Tibial artery (tissue), 4 donors: ENCODE measurements at regions not wholly inside any gene's neighbourhood (a gene's known extent, or its start where the extent isn't known, plus 50 kb on each side); places are given as distances from the start of the nearest gene placed in this dataset.

Experiments
- DNase-seq, 2 donors: peaks; one replicate each; pipeline ENCODE4 v3.0.0-alpha.2; 2019
- H3K27ac ChIP-seq, 2 donors: fragments of 200-600 bp; sonication (generic) in 1 of 2; 1 replicate in 1 of 2; 2 replicates in 1 of 2; pipeline ENCODE4 v1.5.1; 2018 to 2019; ENCODE audit warnings: mild to moderate bottlenecking in 1 of 2
- H3K27me3 ChIP-seq, 2 donors: fragments of 200-600 bp; sonication (generic) in 1 of 2; one replicate each; pipeline versions ENCODE4 v1.5.1 to v1.6.0; 2016 to 2019
- H3K36me3 ChIP-seq, 3 donors: fragments of 200-600 bp; sonication (generic) in 2 of 3; one replicate each; pipeline ENCODE4 v1.5.1; 2016 to 2019; ENCODE audit warnings: mild to moderate bottlenecking in 2 of 3
- H3K4me1 ChIP-seq, 4 donors: fragments of 200-600 bp; sonication (generic) in 2 of 4; 1 replicate in 3 of 4; 2 replicates in 1 of 4; pipeline ENCODE4 v1.5.1; 2016 to 2019
- H3K4me3 ChIP-seq, 2 donors: fragments of 200-600 bp; sonication (generic) in 1 of 2; 1 replicate in 1 of 2; 2 replicates in 1 of 2; pipeline ENCODE4 v1.5.1; 2018 to 2019; ENCODE audit warnings: mild to moderate bottlenecking in 2 of 2
- H3K9me3 ChIP-seq, 3 donors: fragments of 200-600 bp; sonication (generic) in 1 of 3; one replicate each; pipeline ENCODE4 v1.5.1; 2016 to 2019
- intact Hi-C: fragments of 100-400 bp; cut with DNase I; formaldehyde crosslinking; loops from one replicate; pipeline ENCODE4 v1.15.0; 2023; ENCODE audit warnings: low total_unique reads
- TF ChIP-seq, protein P1 (sequence below), 2 experiments: fragments of 200-600 bp in 1 of 2; fragments of 450-650 bp in 1 of 2; IDR thresholded peaks; one replicate each; pipeline ENCODE4 v1.5.1; 2017 to 2019; ENCODE audit warnings: antibody characterized with exemption in 2 of 2, mild to moderate bottlenecking in 1 of 2, moderate library complexity in 1 of 2

- intact Hi-C loops, result no loop called here
- DNase-seq, result no peak
Observed at GRCh38 chr3:3902161-3902560, 102.9 kb downstream of the LRRN1 start.

DNA sequence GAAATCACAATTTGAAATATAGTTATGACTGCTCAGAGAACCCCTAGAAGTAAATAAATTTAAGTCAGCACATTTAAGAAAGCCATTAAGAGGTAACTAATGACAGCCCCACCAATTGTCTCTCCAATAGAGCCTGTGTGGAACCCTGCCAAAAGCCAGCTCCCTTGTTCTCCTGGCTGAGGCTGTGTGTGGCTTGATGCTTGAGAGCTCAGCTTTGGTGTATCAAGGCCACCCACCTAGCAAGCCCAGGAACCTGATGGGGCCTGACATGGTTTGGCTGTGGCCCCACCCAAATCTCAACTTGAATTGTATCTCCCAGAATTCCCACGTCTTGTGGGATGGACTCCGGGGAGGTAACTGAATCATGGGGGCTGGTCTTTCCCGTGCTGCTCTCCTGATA is 106.9 kb downstream of the LRRN1 start:
- Histone ChIP-seq H3K27ac (no peak overlapping the region), H3K9me3 (no peaks in the 10 kb centered on the region), H3K27me3 (no peaks in the 10 kb centered on the region), H3K4me3 (no peak overlapping the region), H3K4me1 (no peaks in the 10 kb centered on the region), H3K36me3 (no peaks in the 10 kb centered on the region)
- TF ChIP-seq, protein P1, sequence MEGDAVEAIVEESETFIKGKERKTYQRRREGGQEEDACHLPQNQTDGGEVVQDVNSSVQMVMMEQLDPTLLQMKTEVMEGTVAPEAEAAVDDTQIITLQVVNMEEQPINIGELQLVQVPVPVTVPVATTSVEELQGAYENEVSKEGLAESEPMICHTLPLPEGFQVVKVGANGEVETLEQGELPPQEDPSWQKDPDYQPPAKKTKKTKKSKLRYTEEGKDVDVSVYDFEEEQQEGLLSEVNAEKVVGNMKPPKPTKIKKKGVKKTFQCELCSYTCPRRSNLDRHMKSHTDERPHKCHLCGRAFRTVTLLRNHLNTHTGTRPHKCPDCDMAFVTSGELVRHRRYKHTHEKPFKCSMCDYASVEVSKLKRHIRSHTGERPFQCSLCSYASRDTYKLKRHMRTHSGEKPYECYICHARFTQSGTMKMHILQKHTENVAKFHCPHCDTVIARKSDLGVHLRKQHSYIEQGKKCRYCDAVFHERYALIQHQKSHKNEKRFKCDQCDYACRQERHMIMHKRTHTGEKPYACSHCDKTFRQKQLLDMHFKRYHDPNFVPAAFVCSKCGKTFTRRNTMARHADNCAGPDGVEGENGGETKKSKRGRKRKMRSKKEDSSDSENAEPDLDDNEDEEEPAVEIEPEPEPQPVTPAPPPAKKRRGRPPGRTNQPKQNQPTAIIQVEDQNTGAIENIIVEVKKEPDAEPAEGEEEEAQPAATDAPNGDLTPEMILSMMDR (IDR thresholded peaks at IDR 0.05), result no peak
- no peak for DNase-seq
- intact Hi-C loops, result no loop called here

More at GRCh38 chr3:3902161-3902560, 102.9 kb downstream of the LRRN1 start:
- Histone ChIP-seq H3K27me3 (no peaks in the 10 kb centered on the region), H3K9me3 (peaks cover 0 to 10% (median 4%) of the 10 kb centered on the region in 3 donors), H3K36me3 (no peaks in the 10 kb centered on the region), H3K4me1 (no peaks in the 10 kb centered on the region), H3K27ac (no peak overlapping the region), H3K4me3 (no peak overlapping the region)
- TF ChIP-seq, protein P1 (IDR thresholded peaks at IDR 0.05), result no peak

DNA sequence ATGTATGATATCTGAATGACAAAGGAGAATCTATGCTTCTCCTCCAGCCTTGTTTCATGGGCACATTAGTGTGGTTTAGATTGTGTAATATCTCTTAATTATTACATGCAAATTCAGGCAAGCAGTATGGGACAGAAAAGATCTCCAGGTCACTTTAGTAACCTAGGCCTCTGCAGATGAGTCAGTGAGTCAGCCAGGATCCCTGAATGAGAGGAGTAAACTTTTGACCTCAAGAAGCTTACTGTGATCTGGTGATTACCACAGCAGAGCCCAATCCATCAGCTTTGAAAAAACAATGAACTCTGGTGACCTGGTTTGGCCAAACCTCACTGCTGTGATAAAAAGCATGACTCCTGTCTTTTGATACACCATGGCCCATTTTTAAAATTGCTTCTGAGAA is 107.8 kb downstream of the LRRN1 start:
- intact Hi-C loops, result no loop called here
- Histone ChIP-seq H3K27ac (no peak overlapping the region), H3K4me3 (no peak overlapping the region), H3K27me3 (no peaks in the 10 kb centered on the region), H3K36me3 (no peaks in the 10 kb centered on the region), H3K4me1 (no peaks in the 10 kb centered on the region), H3K9me3 (no peaks in the 10 kb centered on the region)
- no peak for DNase-seq
- TF ChIP-seq, protein P1 (IDR thresholded peaks at IDR 0.05), result no peak

- H3K9me3 ChIP-seq, result no peaks in the 10 kb centered on the region
- no peaks in the 10 kb centered on the region for H3K27me3 ChIP-seq
- intact Hi-C loops, result no loop called here
- no peak for DNase-seq
- TF ChIP-seq, protein P1 (IDR thresholded peaks at IDR 0.05), result no peak
- H3K4me3 ChIP-seq, result no peak overlapping the region
- no peaks in the 10 kb centered on the region for H3K36me3 ChIP-seq
- H3K4me1 ChIP-seq, result no peaks in the 10 kb centered on the region
- no peak overlapping the region for H3K27ac ChIP-seq
Observed at GRCh38 chr3:3918763-3919162, 119.5 kb downstream of the LRRN1 start.

- no peaks in the 10 kb centered on the region for H3K9me3 ChIP-seq
- H3K4me1 ChIP-seq, result no peaks in the 10 kb centered on the region
- TF ChIP-seq, protein P1 (IDR thresholded peaks at IDR 0.05), result no peak
- H3K27ac ChIP-seq, result no peak overlapping the region
- DNase-seq, result no peak
- no peak overlapping the region for H3K4me3 ChIP-seq
- no peaks in the 10 kb centered on the region for H3K36me3 ChIP-seq
- intact Hi-C loops, result no loop called here
- no peaks in the 10 kb centered on the region for H3K27me3 ChIP-seq
Observed at GRCh38 chr3:3919316-3919715, 120.1 kb downstream of the LRRN1 start.

GRCh38 chr3:3923619-3924018 is 124.4 kb downstream of the LRRN1 start:
- H3K36me3 ChIP-seq, result no peaks in the 10 kb centered on the region
- H3K27me3 ChIP-seq, result no peaks in the 10 kb centered on the region
- no peak overlapping the region for H3K27ac ChIP-seq
- no peak for DNase-seq
- no peak overlapping the region for H3K4me3 ChIP-seq
- H3K4me1 ChIP-seq, result no peaks in the 10 kb centered on the region
- intact Hi-C loops, result no loop called here
- H3K9me3 ChIP-seq, result no peaks in the 10 kb centered on the region
- TF ChIP-seq, protein P1 (IDR thresholded peaks at IDR 0.05), result no peak
